Panc1 (cell line): ENCODE measurements at regions not wholly inside any gene's neighbourhood (a gene's known extent, or its start where the extent isn't known, plus 50 kb on each side); places are given as distances from the start of the nearest gene placed in this dataset.

ENCODE experiments used
- ATAC-seq: fragments of 200-7000 bp; cut with Tn5 transposase; 2 replicates; pipeline ENCODE4 v1.9.1; 2020; ENCODE audit warnings: mild to moderate bottlenecking, moderate library complexity
- BruUV-seq: library from RNA; stranded (reverse); fragments of 400-500 nt; replicated peaks from 2 replicates; lab custom pipeline; 2021; lab: Mats Ljungman, UMichigan
- CTCF ChIA-PET: fragments of 300-600 bp; sonication (Branson Sonifier 250); formaldehyde crosslinking; loops from one replicate; lab custom pipeline; 2022; ENCODE audit warnings: antibody characterized with exemption; lab: Charles Lee
- POLR2A ChIA-PET: fragments of 300-600 bp; sonication (Branson Sonifier 250); formaldehyde crosslinking; loops from one replicate; lab custom pipeline; 2022; ENCODE audit warnings: antibody characterized with exemption; lab: Charles Lee
- DNase-seq: peaks from one replicate; pipeline ENCODE4 v3.0.0-alpha.2; 2010; ENCODE audit warnings: low read depth, low spot score
- H3K27ac ChIP-seq: 2 replicates; pipeline ENCODE4 v1.5.1; 2011; ENCODE audit warnings: mild to moderate bottlenecking, low read length, inconsistent platforms
- H3K27me3 ChIP-seq: fragments of 200-500 bp; sonication (Bioruptor generic); 2 replicates; pipeline ENCODE4 v1.6.0; 2014; ENCODE audit warnings: low read length, inconsistent platforms; ENCODE audit not compliant: control insufficient read depth, insufficient read depth
- H3K36me3 ChIP-seq: fragments of 200-500 bp; sonication (Bioruptor generic); 2 replicates; pipeline ENCODE4 v1.5.1; 2014; ENCODE audit warnings: inconsistent platforms, mild to moderate bottlenecking, low read length, moderate library complexity; ENCODE audit not compliant: control insufficient read depth, insufficient read depth
- H3K4me1 ChIP-seq: 2 replicates; pipeline ENCODE4 v1.5.1; 2011; ENCODE audit warnings: inconsistent platforms, mild to moderate bottlenecking, low read length, moderate library complexity; ENCODE audit not compliant: control insufficient read depth, insufficient read depth
- H3K4me3 ChIP-seq, 2 experiments: 2 replicates each; pipeline ENCODE4 v1.5.1; 2011 to 2012; ENCODE audit warnings: low read depth in 2 of 2, low read length in 2 of 2, mild to moderate bottlenecking in 2 of 2, inconsistent platforms in 1 of 2, moderate library complexity in 1 of 2
- H3K9me3 ChIP-seq: fragments of 200-500 bp; sonication (Bioruptor generic); 2 replicates; pipeline ENCODE4 v1.5.1; 2014; ENCODE audit warnings: low read depth, mild to moderate bottlenecking, inconsistent platforms, low read length, moderate library complexity; ENCODE audit not compliant: control insufficient read depth, insufficient read depth
- CTCF ChIP-seq: fragments of 450-650 bp; IDR thresholded peaks from 2 replicates; pipeline ENCODE4 v1.5.1; 2017; ENCODE audit warnings: mild to moderate bottlenecking
- POLR2AphosphoS5 ChIP-seq: IDR thresholded peaks from 2 replicates; pipeline ENCODE4 v1.6.1; 2012; ENCODE audit warnings: mild to moderate bottlenecking, low read depth, low read length, moderate library complexity
- SIN3A ChIP-seq: IDR thresholded peaks from 2 replicates; pipeline ENCODE4 v1.6.1; 2012; ENCODE audit warnings: low read depth, mild to moderate bottlenecking, low read length, moderate library complexity, borderline replicate concordance; ENCODE audit not compliant: insufficient read depth
- TCF7L2 ChIP-seq: IDR thresholded peaks from 2 replicates; pipeline ENCODE4 v1.6.1; 2011; ENCODE audit warnings: mild to moderate bottlenecking, low read depth, low read length, inconsistent platforms
- in situ Hi-C: cut with HindIII; loops from 2 replicates; pipeline ENCODE4 v1.10.0; 2016; ENCODE audit warnings: low sequenced_read_pairs, low pct_unique_long_range_greater_than_20kb
- intact Hi-C: fragments of 100-400 bp; cut with micrococcal nuclease; formaldehyde crosslinking; loops from one replicate; pipeline ENCODE4 v1.10.0; 2022; ENCODE audit not compliant: unreplicated experiment
- TF ChIP-seq, protein P1 (sequence below), 2 experiments: IDR thresholded peaks; 2 replicates each; pipeline ENCODE4 v1.6.1; 2011 to 2012; ENCODE audit warnings: low read depth in 2 of 2, control low read depth in 1 of 2, low read length in 1 of 2, mild to moderate bottlenecking in 1 of 2, moderate library complexity in 1 of 2; ENCODE audit not compliant: insufficient read depth in 1 of 2

DNA sequence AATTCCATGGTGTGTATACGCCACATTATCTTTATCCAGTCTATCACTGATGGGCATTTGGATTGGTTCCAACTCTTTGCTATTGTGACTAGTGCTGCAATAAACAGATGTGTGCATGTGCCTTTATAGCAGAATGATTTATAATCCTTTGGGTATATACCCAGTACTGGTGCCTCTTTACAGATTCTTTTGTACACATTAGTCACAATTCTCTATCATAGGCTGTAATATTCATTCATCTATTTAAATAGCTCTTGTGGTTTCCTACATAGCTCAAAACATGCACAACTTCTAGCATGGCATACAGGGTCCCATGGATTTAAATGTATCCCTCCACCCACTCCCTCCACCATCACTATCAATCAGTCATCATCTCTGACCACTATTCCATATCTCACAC, 324.1 kb upstream of the CADM2 start:
- H3K27ac ChIP-seq = no peak overlapping the region
- H3K4me3 ChIP-seq = no peak overlapping the region
- TF ChIP-seq CTCF (no peak), SIN3A (no peak), TCF7L2 (no peak), POLR2AphosphoS5 (no peak)
- TF ChIP-seq, protein P1, sequence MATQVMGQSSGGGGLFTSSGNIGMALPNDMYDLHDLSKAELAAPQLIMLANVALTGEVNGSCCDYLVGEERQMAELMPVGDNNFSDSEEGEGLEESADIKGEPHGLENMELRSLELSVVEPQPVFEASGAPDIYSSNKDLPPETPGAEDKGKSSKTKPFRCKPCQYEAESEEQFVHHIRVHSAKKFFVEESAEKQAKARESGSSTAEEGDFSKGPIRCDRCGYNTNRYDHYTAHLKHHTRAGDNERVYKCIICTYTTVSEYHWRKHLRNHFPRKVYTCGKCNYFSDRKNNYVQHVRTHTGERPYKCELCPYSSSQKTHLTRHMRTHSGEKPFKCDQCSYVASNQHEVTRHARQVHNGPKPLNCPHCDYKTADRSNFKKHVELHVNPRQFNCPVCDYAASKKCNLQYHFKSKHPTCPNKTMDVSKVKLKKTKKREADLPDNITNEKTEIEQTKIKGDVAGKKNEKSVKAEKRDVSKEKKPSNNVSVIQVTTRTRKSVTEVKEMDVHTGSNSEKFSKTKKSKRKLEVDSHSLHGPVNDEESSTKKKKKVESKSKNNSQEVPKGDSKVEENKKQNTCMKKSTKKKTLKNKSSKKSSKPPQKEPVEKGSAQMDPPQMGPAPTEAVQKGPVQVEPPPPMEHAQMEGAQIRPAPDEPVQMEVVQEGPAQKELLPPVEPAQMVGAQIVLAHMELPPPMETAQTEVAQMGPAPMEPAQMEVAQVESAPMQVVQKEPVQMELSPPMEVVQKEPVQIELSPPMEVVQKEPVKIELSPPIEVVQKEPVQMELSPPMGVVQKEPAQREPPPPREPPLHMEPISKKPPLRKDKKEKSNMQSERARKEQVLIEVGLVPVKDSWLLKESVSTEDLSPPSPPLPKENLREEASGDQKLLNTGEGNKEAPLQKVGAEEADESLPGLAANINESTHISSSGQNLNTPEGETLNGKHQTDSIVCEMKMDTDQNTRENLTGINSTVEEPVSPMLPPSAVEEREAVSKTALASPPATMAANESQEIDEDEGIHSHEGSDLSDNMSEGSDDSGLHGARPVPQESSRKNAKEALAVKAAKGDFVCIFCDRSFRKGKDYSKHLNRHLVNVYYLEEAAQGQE (IDR thresholded peaks at IDR 0.05; ENCODE audit: insufficient read depth in 1 of 2, low read depth in 2 of 2, low read length in 1 of 2) = no peak
- intact Hi-C loops (no loop called here), in situ Hi-C loops (no loop called here)
- H3K27me3 ChIP-seq = no peaks in the 10 kb centered on the region
- DNase-seq (no peak), ATAC-seq (no peak)
- CTCF ChIA-PET = no interaction called here
- no TSS peak for BruUV-seq
- H3K36me3 ChIP-seq = no peaks in the 10 kb centered on the region
- no peaks in the 10 kb centered on the region for H3K9me3 ChIP-seq
- POLR2A ChIA-PET = no interaction called here
- no peaks in the 10 kb centered on the region for H3K4me1 ChIP-seq

- DNase-seq (no peak), ATAC-seq (no peak)
- Histone ChIP-seq H3K4me3 (no peak overlapping the region), H3K4me1 (no peaks in the 10 kb centered on the region), H3K27me3 (no peaks in the 10 kb centered on the region), H3K9me3 (no peaks in the 10 kb centered on the region), H3K27ac (no peak overlapping the region), H3K36me3 (no peaks in the 10 kb centered on the region)
- intact Hi-C loops = no loop called here
- in situ Hi-C loops = no loop called here
- BruUV-seq = no TSS peak
- CTCF ChIA-PET = no interaction called here
- POLR2A ChIA-PET = no interaction called here
- no peak for TF ChIP-seq SIN3A
- TF ChIP-seq CTCF = no peak
- TF ChIP-seq, protein P1 (IDR thresholded peaks at IDR 0.05; ENCODE audit: insufficient read depth in 1 of 2, low read depth in 2 of 2, low read length in 1 of 2) = no peak
- no peak for TF ChIP-seq POLR2AphosphoS5
Measured at GRCh38 chr3:84637272-84637671, 321.5 kb upstream of the CADM2 start.
